ENCODE measurements at regions not wholly inside any gene's neighbourhood (a gene's known extent, or its start where the extent isn't known, plus 50 kb on each side); places are given as distances from the start of the nearest gene placed in this dataset.

GRCh38 chr3:139281522-139282196, 62.2 kb upstream of the MRPS22 start:
- H3K79me2 ChIP-seq (ENCODE audit: control insufficient read depth, insufficient read depth, low read length) = no peaks in the 10 kb centered on the region
- no peak overlapping the region for H3K4me3 ChIP-seq (ENCODE audit: control extremely low read depth in 1 of 5, extremely low read depth in 1 of 5, insufficient read depth in 1 of 5, low read depth in 2 of 5, low read length in 4 of 5)
- intact Hi-C loops (cut with micrococcal nuclease) = no loop called here
- H3K4me1 Mint-ChIP-seq = no peaks in the 10 kb centered on the region
- ChIA-PET POLR2A (no interaction called here), CTCF (no interaction called here)
- 84% methylated on average over 13 of the region's 16 CpGs for WGBS (ENCODE audit: insufficient coverage)
- H4K20me1 ChIP-seq (ENCODE audit: control insufficient read depth, insufficient read depth, low read length, poor library complexity, severe bottlenecking) = no peaks in the 10 kb centered on the region
- peaks cover 0 to 2% (median 0%) of the 10 kb centered on the region in 4 experiments for H3K27me3 ChIP-seq (replicated peaks in 1 of 4; ENCODE audit: control extremely low read depth in 1 of 4, control insufficient read depth in 3 of 4, insufficient read depth in 4 of 4, low read length in 3 of 4)
- DNase-seq (no peak), ATAC-seq (ENCODE audit: low read depth) (no peak)
- no peak overlapping the region for H3K9ac ChIP-seq (ENCODE audit: low read length)
- H3K9me3 Mint-ChIP-seq (ENCODE audit: insufficient read depth) = no peaks in the 10 kb centered on the region
- peaks cover 3% of the 10 kb centered on the region for H3K27me3 Mint-ChIP-seq
- no peak overlapping the region for H3K4me2 ChIP-seq (replicated peaks; ENCODE audit: low read depth, low read length, poor library complexity, severe bottlenecking)
- TF ChIP-seq EZH2 (IDR thresholded peaks at IDR 0.05; ENCODE audit: borderline replicate concordance, insufficient read depth, low read depth, low read length, poor library complexity, severe bottlenecking) (no peak), CTCF (IDR thresholded peaks at IDR 0.05) (no peak)
- no peak overlapping the region for H3K27ac Mint-ChIP-seq
- no peaks in the 10 kb centered on the region for H3K9me3 ChIP-seq (ENCODE audit: control extremely low read depth in 1 of 3, control insufficient read depth in 2 of 3, insufficient read depth in 1 of 3, low read length in 2 of 3)
- H3K4me3 Mint-ChIP-seq = no peak overlapping the region
- H2AFZ ChIP-seq (ENCODE audit: insufficient read depth, low read depth, low read length, poor library complexity, severe bottlenecking) = no peak overlapping the region
- H3K4me1 ChIP-seq (ENCODE audit: control insufficient read depth in 2 of 2, insufficient read depth in 2 of 2, low read length in 2 of 2) = no peaks in the 10 kb centered on the region
- no peaks in the 10 kb centered on the region for H3K36me3 ChIP-seq (replicated peaks in 1 of 2; ENCODE audit: control extremely low read depth in 1 of 2, control insufficient read depth in 1 of 2, extremely low read depth in 1 of 2, insufficient read depth in 2 of 2, low read length in 1 of 2)
- H3K27ac ChIP-seq (ENCODE audit: low read length in 2 of 2) = no peak overlapping the region

- TF ChIP-seq EZH2 (IDR thresholded peaks at IDR 0.05; ENCODE audit: borderline replicate concordance, insufficient read depth, low read depth, low read length, poor library complexity, severe bottlenecking) (no peak), CTCF (IDR thresholded peaks at IDR 0.05) (no peak)
- no peak overlapping the region for H3K4me3 ChIP-seq (ENCODE audit: control extremely low read depth in 1 of 5, extremely low read depth in 1 of 5, insufficient read depth in 1 of 5, low read depth in 2 of 5, low read length in 4 of 5)
- peaks cover 0 to 2% (median 0%) of the 10 kb centered on the region in 4 experiments for H3K27me3 ChIP-seq (replicated peaks in 1 of 4; ENCODE audit: control extremely low read depth in 1 of 4, control insufficient read depth in 3 of 4, insufficient read depth in 4 of 4, low read length in 3 of 4)
- 90% methylated on average over 3 of the region's 4 CpGs for WGBS (ENCODE audit: insufficient coverage)
- H3K36me3 ChIP-seq (replicated peaks in 1 of 2; ENCODE audit: control extremely low read depth in 1 of 2, control insufficient read depth in 1 of 2, extremely low read depth in 1 of 2, insufficient read depth in 2 of 2, low read length in 1 of 2) = no peaks in the 10 kb centered on the region
- no peak overlapping the region for H3K27ac ChIP-seq (ENCODE audit: low read length in 2 of 2)
- Mint-ChIP-seq H3K27me3 (peaks cover 1% of the 10 kb centered on the region), H3K9me3 (ENCODE audit: insufficient read depth) (no peaks in the 10 kb centered on the region), H3K27ac (no peak overlapping the region), H3K4me1 (no peaks in the 10 kb centered on the region), H3K4me3 (no peak overlapping the region)
- H4K20me1 ChIP-seq (ENCODE audit: control insufficient read depth, insufficient read depth, low read length, poor library complexity, severe bottlenecking) = no peaks in the 10 kb centered on the region
- DNase-seq (no peak), ATAC-seq (ENCODE audit: low read depth) (no peak)
- no peaks in the 10 kb centered on the region for H3K4me1 ChIP-seq (ENCODE audit: control insufficient read depth in 2 of 2, insufficient read depth in 2 of 2, low read length in 2 of 2)
- ChIA-PET CTCF (no interaction called here), POLR2A (no interaction called here)
- no peaks in the 10 kb centered on the region for H3K79me2 ChIP-seq (ENCODE audit: control insufficient read depth, insufficient read depth, low read length)
- intact Hi-C loops (cut with micrococcal nuclease) = no loop called here
- H3K9ac ChIP-seq (ENCODE audit: low read length) = no peak overlapping the region
- H2AFZ ChIP-seq (ENCODE audit: insufficient read depth, low read depth, low read length, poor library complexity, severe bottlenecking) = no peak overlapping the region
- no peaks in the 10 kb centered on the region for H3K9me3 ChIP-seq (ENCODE audit: control extremely low read depth in 1 of 3, control insufficient read depth in 2 of 3, insufficient read depth in 1 of 3, low read length in 2 of 3)
- H3K4me2 ChIP-seq (replicated peaks; ENCODE audit: low read depth, low read length, poor library complexity, severe bottlenecking) = no peak overlapping the region
These were observed 60.5 kb upstream of the MRPS22 start for GRCh38 chr3:139283301-139283700.

Data from B cell (primary cell).